Astrocyte of the spinal cord (primary cell): ENCODE measurements at regions not wholly inside any gene's neighbourhood (a gene's known extent, or its start where the extent isn't known, plus 50 kb on each side); places are given as distances from the start of the nearest gene placed in this dataset.

Source experiments
- DNase-seq: peaks from one replicate; pipeline ENCODE4 v3.0.0; 2011; ENCODE audit warnings: low read depth, low spot score
- H3K4me3 ChIP-seq: 2 replicates; pipeline ENCODE4 v1.5.1; 2011; ENCODE audit warnings: low read depth, mild to moderate bottlenecking, low read length, moderate library complexity
- CTCF ChIP-seq: IDR thresholded peaks from 2 replicates; pipeline ENCODE4 v1.5.1; 2012; ENCODE audit warnings: low read depth, mild to moderate bottlenecking, low read length, inconsistent platforms
- in situ Hi-C: cut with HindIII; loops from 2 replicates; pipeline ENCODE4 v1.10.0; 2017; ENCODE audit warnings: low sequenced_read_pairs

GRCh38 chr6:89022798-89023197 lies 57.8 kb upstream of the PNRC1 start:
- in situ Hi-C loops: no loop called here
- no peak overlapping the region for H3K4me3 ChIP-seq
- DNase-seq: peak; percentile 73
- no peak for TF ChIP-seq CTCF

GRCh38 chr6:89021629-89022028 lies 58.2 kb upstream of the RNGTT start:
- TF ChIP-seq CTCF: no peak
- in situ Hi-C loops: no loop called here
- no peak overlapping the region for H3K4me3 ChIP-seq
- no peak for DNase-seq

GRCh38 chr6:89015971-89016370 lies 52.6 kb upstream of the RNGTT start:
- DNase-seq: no peak
- in situ Hi-C loops: no loop called here
- H3K4me3 ChIP-seq: no peak overlapping the region
- TF ChIP-seq CTCF: no peak

- in situ Hi-C loops: no loop called here
- TF ChIP-seq CTCF: no peak
- DNase-seq: no peak
- H3K4me3 ChIP-seq: no peak overlapping the region
These were observed 50.0 kb upstream of the RNGTT start for GRCh38 chr6:89013438-89013837.
